K562 (cell line): ENCODE measurements at regions not wholly inside any gene's neighbourhood (a gene's known extent, or its start where the extent isn't known, plus 50 kb on each side); places are given as distances from the start of the nearest gene placed in this dataset.

Experiments used
- ATAC-seq: fragments of 200-7000 bp; cut with Tn5 transposase; 3 replicates; pipeline ENCODE4 v1.9.1; 2020; ENCODE audit warnings: moderate library complexity
- BruUV-seq: library from RNA; stranded (reverse); fragments of 400-500 nt; replicated peaks from 2 replicates; lab custom pipeline; 2021; lab: Mats Ljungman, UMichigan
- CTCF ChIA-PET: fragments of 300-600 bp; formaldehyde crosslinking; extraction: SDS; loops from one replicate; lab custom pipeline; 2021; ENCODE audit warnings: low intra/inter-chr PET ratio; lab: Yijun Ruan, JAX
- POLR2A ChIA-PET: fragments of 300-600, 350-650 bp; sonication (Branson Sonifier 250); formaldehyde crosslinking; extraction: SDS; loops from one replicate; lab custom pipeline; 2021; ENCODE audit warnings: antibody characterized with exemption, inconsistent platforms; lab: Yijun Ruan, JAX
- DNase-seq, 4 experiments: peaks; one replicate each; pipeline versions ENCODE4 v3.0.0 to v3.0.0-alpha.2; 2011 to 2018; ENCODE audit warnings: low spot score in 3 of 4, mixed read lengths in 3 of 4; ENCODE audit errors: extremely low read depth in 1 of 4
- FAIRE-seq: peaks from 2 replicates; lab custom pipeline; 2011; peaks lifted over from hg19 to GRCh38; lab: Jason Lieb, UNC
- H2AFZ ChIP-seq: 2 replicates; pipeline ENCODE4 v1.6.0; 2011; ENCODE audit warnings: low read depth, low read length, control low read depth, inconsistent platforms
- H3K27ac ChIP-seq: fragments of 200-600 bp; 3 replicates; pipeline ENCODE4 v1.8.0; 2011; ENCODE audit warnings: low read depth, mild to moderate bottlenecking, control low read depth, inconsistent platforms, low read length, moderate library complexity, mixed read lengths; ENCODE audit errors: extremely low read depth
- H3K27me3 ChIP-seq, 2 experiments: fragments of 300-600 bp in 1 of 2; 2 replicates in 1 of 2; 3 replicates in 1 of 2; pipeline versions ENCODE4 v1.6.0 to v1.8.0; 2011; ENCODE audit warnings: inconsistent platforms in 2 of 2, low read length in 2 of 2, mild to moderate bottlenecking in 1 of 2, mixed read lengths in 1 of 2, moderate library complexity in 1 of 2; ENCODE audit not compliant: control insufficient read depth in 2 of 2, insufficient read depth in 2 of 2
- H3K36me3 ChIP-seq: fragments of 300-600 bp; 3 replicates; pipeline ENCODE4 v1.8.0; 2011; ENCODE audit warnings: mild to moderate bottlenecking, low read length, inconsistent platforms; ENCODE audit not compliant: control insufficient read depth, insufficient read depth
- H3K4me1 ChIP-seq, 2 experiments: fragments of 200-600 bp in 1 of 2; replicated peaks in 1 of 2; 2 replicates in 1 of 2; 3 replicates in 1 of 2; pipeline versions ENCODE4 v1.5.1 to v1.8.0; 2011; ENCODE audit warnings: inconsistent platforms in 2 of 2, low read length in 2 of 2, mild to moderate bottlenecking in 1 of 2, mixed read lengths in 1 of 2, moderate library complexity in 1 of 2; ENCODE audit not compliant: control insufficient read depth in 2 of 2, insufficient read depth in 2 of 2
- H3K4me2 ChIP-seq: 2 replicates; pipeline ENCODE4 v1.6.1; 2011; ENCODE audit warnings: low read length, control low read depth, inconsistent platforms, mixed read lengths; ENCODE audit not compliant: insufficient read depth
- H3K4me3 ChIP-seq: fragments of 200-600 bp; sonication (generic), shearing (Covaris generic); 2 replicates; pipeline ENCODE4 v1.5.1; 2016; ENCODE audit warnings: control low read depth, inconsistent platforms
- H3K79me2 ChIP-seq: fragments of 200-600 bp; 3 replicates; pipeline ENCODE4 v1.8.0; 2011; ENCODE audit warnings: low read length, inconsistent platforms; ENCODE audit not compliant: control insufficient read depth, insufficient read depth
- H3K9ac ChIP-seq, 2 experiments: 2 replicates each; pipeline versions ENCODE4 v1.6.0 to v1.6.1; 2011; ENCODE audit warnings: low read depth in 2 of 2, low read length in 2 of 2, control low read depth in 1 of 2, inconsistent platforms in 1 of 2, mild to moderate bottlenecking in 1 of 2, mixed read lengths in 1 of 2; ENCODE audit not compliant: insufficient read depth in 1 of 2
- H3K9me1 ChIP-seq: one replicate; pipeline ENCODE4 v1.6.0; 2011; ENCODE audit warnings: inconsistent platforms, mild to moderate bottlenecking, low read length, moderate library complexity; ENCODE audit not compliant: control insufficient read depth, insufficient read depth
- H3K9me3 ChIP-seq: replicated peaks from 2 replicates; pipeline ENCODE4 v1.5.1; 2011; ENCODE audit warnings: low read depth, low read length, inconsistent platforms; ENCODE audit not compliant: control insufficient read depth, insufficient read depth
- H4K20me1 ChIP-seq: replicated peaks from 2 replicates; pipeline ENCODE4 v1.6.1; 2011; ENCODE audit warnings: low read length, inconsistent platforms, mixed read lengths; ENCODE audit not compliant: control insufficient read depth, insufficient read depth
- COPS2 ChIP-seq: fragments of 450-650 bp; conservative IDR thresholded peaks from 2 replicates; pipeline ENCODE4 v1.6.1; 2016; ENCODE audit warnings: mild to moderate bottlenecking, moderate library complexity
- FOSL1 ChIP-seq: fragments of 200-800 bp; sonication (Bioruptor generic); conservative IDR thresholded peaks from 2 replicates; pipeline ENCODE4 v1.6.1; 2016; ENCODE audit warnings: missing genetic modification characterization, missing compliant biosample characterization
- LARP7 ChIP-seq: fragments of 450-650 bp; IDR thresholded peaks from 2 replicates; pipeline ENCODE4 v1.6.1; 2016
- MAZ ChIP-seq, 2 experiments: fragments of 450-650 bp in 1 of 2; sonication (generic) in 1 of 2; formaldehyde crosslinking; IDR thresholded peaks in 1 of 2; conservative IDR thresholded peaks in 1 of 2; 2 replicates each; pipeline versions ENCODE4 v1.4.0 to v1.5.0; 2020; ENCODE audit warnings: mild to moderate bottlenecking in 1 of 2, missing genetic modification reagents in 1 of 2
- MYC ChIP-seq, 2 experiments: fragments of 250-450 bp in 1 of 2; sonication (Bioruptor Pico) in 1 of 2; IDR thresholded peaks; 2 replicates each; pipeline versions ENCODE4 v1.5.1 to v1.6.1; 2012 to 2021; ENCODE audit warnings: low read depth in 2 of 2, borderline replicate concordance in 1 of 2, improper control_type of control experiment in 1 of 2, low read length in 1 of 2, mild to moderate bottlenecking in 1 of 2, moderate library complexity in 1 of 2
- NCOR1 ChIP-seq: fragments of 450-650 bp; IDR thresholded peaks from 2 replicates; pipeline ENCODE4 v1.6.1; 2016; ENCODE audit warnings: mild to moderate bottlenecking, moderate library complexity
- NFATC3 ChIP-seq: fragments of 450-650 bp; IDR thresholded peaks from 2 replicates; pipeline ENCODE4 v1.6.1; 2017; ENCODE audit warnings: mild to moderate bottlenecking
- PML ChIP-seq: IDR thresholded peaks from 2 replicates; pipeline ENCODE4 v1.6.1; 2012; ENCODE audit warnings: low read length, inconsistent platforms
- POLR2H ChIP-seq: IDR thresholded peaks from 2 replicates; pipeline ENCODE4 v1.6.1; 2016; ENCODE audit warnings: missing genetic modification characterization, low read depth, mild to moderate bottlenecking, control low read depth, missing compliant biosample characterization, moderate library complexity
- RBM14 ChIP-seq: fragments of 200-400 bp; formaldehyde crosslinking; IDR thresholded peaks from 2 replicates; pipeline ENCODE4 v1.6.1; 2018; ENCODE audit warnings: low read depth, mild to moderate bottlenecking, low read length, moderate library complexity, borderline replicate concordance; ENCODE audit not compliant: insufficient read depth
- SIRT6 ChIP-seq: IDR thresholded peaks from one replicate; pipeline ENCODE4 v1.6.1; 2012; ENCODE audit warnings: low read depth, mild to moderate bottlenecking, control low read depth, inconsistent platforms, low read length, moderate library complexity
- SMAD4 ChIP-seq: fragments of 250-450 bp; sonication (Bioruptor Pico); conservative IDR thresholded peaks from 2 replicates; pipeline ENCODE4 v1.8.0; 2021; ENCODE audit warnings: inconsistent platforms, mild to moderate bottlenecking, moderate library complexity
- ZBTB1 ChIP-seq: sonication (generic); formaldehyde crosslinking; IDR thresholded peaks from 2 replicates; pipeline ENCODE4 v1.8.1; 2023; ENCODE audit warnings: missing genetic modification reagents, low read depth, mild to moderate bottlenecking, borderline replicate concordance
- ZNF212 ChIP-seq: fragments of 450-650 bp; formaldehyde crosslinking; IDR thresholded peaks from 2 replicates; pipeline ENCODE4 v1.4.0; 2020; ENCODE audit warnings: mild to moderate bottlenecking
- ZNF584 ChIP-seq: fragments of 200-800 bp; sonication (Bioruptor generic); IDR thresholded peaks from 2 replicates; pipeline ENCODE4 v1.6.1; 2016; ENCODE audit warnings: low read depth, mild to moderate bottlenecking, missing genetic modification characterization, missing compliant biosample characterization
- ZNF699 ChIP-seq: fragments of 250-450 bp; sonication (Bioruptor Pico); IDR thresholded peaks from 2 replicates; pipeline ENCODE4 v1.8.0; 2021; ENCODE audit warnings: mild to moderate bottlenecking, moderate library complexity; ENCODE audit not compliant: insufficient replicate concordance
- WGBS: fragments of 100-300 bp; shearing (Covaris generic); methylation state at CpG from one replicate; pipeline ENCODE4 v1.1.6; 2016; ENCODE audit warnings: low coverage, mixed read lengths; ENCODE audit not compliant: insufficient coverage; ENCODE audit errors: missing lambda C conversion rate; 5-methylcytosine and 5-hydroxymethylcytosine counted together
- in situ Hi-C: fragments of 300-500 bp; cut with MboI; formaldehyde crosslinking; loops from 4 replicates; pipeline ENCODE4 v1.15.0; 2018; ENCODE audit warnings: inconsistent platforms, mixed read lengths
- intact Hi-C: fragments of 100-400 bp; cut with micrococcal nuclease; formaldehyde crosslinking; loops from 2 replicates; pipeline ENCODE4 v1.14.2; 2022
- TF ChIP-seq, protein P1 (sequence below): fragments of 250-450 bp; sonication (Bioruptor Pico); IDR thresholded peaks from 2 replicates; pipeline ENCODE4 v1.4.0; 2020; ENCODE audit warnings: mild to moderate bottlenecking, moderate library complexity
- TF ChIP-seq, protein P2 (sequence below): fragments of 450-650 bp; formaldehyde crosslinking; IDR thresholded peaks from 2 replicates; pipeline ENCODE4 v1.4.0; 2022; ENCODE audit warnings: missing genetic modification characterization

DNA sequence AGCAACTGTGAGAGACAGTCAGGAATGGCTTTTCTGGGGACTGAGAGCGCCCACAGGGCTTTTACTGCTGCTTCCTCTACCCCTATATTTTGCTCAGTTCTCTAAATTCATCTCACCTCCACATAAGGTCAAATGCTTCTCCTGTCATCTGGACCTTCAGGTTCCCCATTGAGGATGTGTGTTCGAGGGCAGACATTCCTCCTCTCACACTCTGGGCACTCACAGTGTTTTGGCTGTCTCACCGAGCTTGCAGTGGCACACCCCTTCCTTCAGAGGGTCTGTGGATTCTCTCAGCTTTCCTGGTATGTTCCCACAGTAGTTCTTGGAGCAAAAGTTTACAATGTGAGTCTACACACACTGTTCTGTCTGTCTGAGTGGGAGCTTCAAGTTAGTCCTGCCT lies 127.8 kb upstream of the GLRA1 start:
- Histone ChIP-seq H3K9me3 (no peaks in the 10 kb centered on the region), H2AFZ (no peak overlapping the region), H3K4me1 (no peaks in the 10 kb centered on the region), H3K79me2 (no peaks in the 10 kb centered on the region), H3K9me1 (no peaks in the 10 kb centered on the region), H3K4me3 (no peak overlapping the region), H3K27ac (no peak overlapping the region), H3K4me2 (no peak overlapping the region), H3K27me3 (no peaks in the 10 kb centered on the region), H4K20me1 (no peaks in the 10 kb centered on the region), H3K36me3 (no peaks in the 10 kb centered on the region), H3K9ac (no peak overlapping the region)
- BruUV-seq: no TSS peak
- CTCF ChIA-PET: no interaction called here
- POLR2A ChIA-PET: no interaction called here
- in situ Hi-C loops (no loop called here), intact Hi-C loops (no loop called here)
- 0% methylated on average over 3 of the region's 3 CpGs for WGBS
- FAIRE-seq: no peak
- TF ChIP-seq SIRT6: no peak
- no peak for TF ChIP-seq LARP7
- TF ChIP-seq FOSL1 (tag): no peak
- TF ChIP-seq MAZ (CRISPR knock-in tag; conservative IDR thresholded peaks at IDR 0.05 in 1 of 2, IDR thresholded peaks at IDR 0.05 in 1 of 2): no peak
- TF ChIP-seq ZNF212 (CRISPR knock-in tag): no peak
- TF ChIP-seq COPS2: no peak
- no peak for TF ChIP-seq ZNF584
- TF ChIP-seq ZNF699 (CRISPR knock-in tag): no peak
- TF ChIP-seq PML: no peak
- TF ChIP-seq ZBTB1 (CRISPR knock-in tag): no peak
- no peak for TF ChIP-seq SMAD4 (CRISPR knock-in tag)
- TF ChIP-seq NCOR1: no peak
- TF ChIP-seq RBM14: no peak
- TF ChIP-seq, protein P1, sequence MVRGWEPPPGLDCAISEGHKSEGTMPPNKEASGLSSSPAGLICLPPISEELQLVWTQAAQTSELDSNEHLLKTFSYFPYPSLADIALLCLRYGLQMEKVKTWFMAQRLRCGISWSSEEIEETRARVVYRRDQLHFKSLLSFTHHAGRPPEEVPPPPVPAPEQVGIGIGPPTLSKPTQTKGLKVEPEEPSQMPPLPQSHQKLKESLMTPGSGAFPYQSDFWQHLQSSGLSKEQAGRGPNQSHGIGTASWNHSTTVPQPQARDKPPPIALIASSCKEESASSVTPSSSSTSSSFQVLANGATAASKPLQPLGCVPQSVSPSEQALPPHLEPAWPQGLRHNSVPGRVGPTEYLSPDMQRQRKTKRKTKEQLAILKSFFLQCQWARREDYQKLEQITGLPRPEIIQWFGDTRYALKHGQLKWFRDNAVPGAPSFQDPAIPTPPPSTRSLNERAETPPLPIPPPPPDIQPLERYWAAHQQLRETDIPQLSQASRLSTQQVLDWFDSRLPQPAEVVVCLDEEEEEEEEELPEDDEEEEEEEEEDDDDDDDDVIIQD: no peak
- no peak for TF ChIP-seq MYC (IDR thresholded peaks at IDR 0.05; ENCODE audit: low read depth, low read length)
- no peak for TF ChIP-seq MYC (CRISPR knock-in tag; IDR thresholded peaks at IDR 0.05; ENCODE audit: borderline replicate concordance, low read depth)
- no peak for TF ChIP-seq POLR2H (tag)
- TF ChIP-seq, protein P2, sequence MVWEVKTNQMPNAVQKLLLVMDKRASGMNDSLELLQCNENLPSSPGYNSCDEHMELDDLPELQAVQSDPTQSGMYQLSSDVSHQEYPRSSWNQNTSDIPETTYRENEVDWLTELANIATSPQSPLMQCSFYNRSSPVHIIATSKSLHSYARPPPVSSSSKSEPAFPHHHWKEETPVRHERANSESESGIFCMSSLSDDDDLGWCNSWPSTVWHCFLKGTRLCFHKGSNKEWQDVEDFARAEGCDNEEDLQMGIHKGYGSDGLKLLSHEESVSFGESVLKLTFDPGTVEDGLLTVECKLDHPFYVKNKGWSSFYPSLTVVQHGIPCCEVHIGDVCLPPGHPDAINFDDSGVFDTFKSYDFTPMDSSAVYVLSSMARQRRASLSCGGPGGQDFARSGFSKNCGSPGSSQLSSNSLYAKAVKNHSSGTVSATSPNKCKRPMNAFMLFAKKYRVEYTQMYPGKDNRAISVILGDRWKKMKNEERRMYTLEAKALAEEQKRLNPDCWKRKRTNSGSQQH (CRISPR knock-in tag): no peak
- no peak for TF ChIP-seq NFATC3
- no peak for ATAC-seq
- DNase-seq: no peak
